IMR-90 (cell line): ENCODE measurements at regions not wholly inside any gene's neighbourhood (a gene's known extent, or its start where the extent isn't known, plus 50 kb on each side); places are given as distances from the start of the nearest gene placed in this dataset.

ENCODE experiments used
- ATAC-seq: fragments of 200-7000 bp; cut with Tn5 transposase; 2 replicates; pipeline ENCODE4 v1.9.1; 2020; ENCODE audit warnings: low read depth, mild to moderate bottlenecking, moderate library complexity
- BruUV-seq: library from RNA; stranded (reverse); fragments of 400-500 nt; replicated peaks from 2 replicates; lab custom pipeline; 2021; lab: Mats Ljungman, UMichigan
- CTCF ChIA-PET: fragments of 300-600 bp; formaldehyde crosslinking; extraction: SDS; loops from one replicate; lab custom pipeline; 2021; ENCODE audit warnings: antibody characterized with exemption; lab: Yijun Ruan, JAX
- POLR2A ChIA-PET: fragments of 300-600 bp; sonication (Branson Sonifier 250); formaldehyde crosslinking; loops from one replicate; lab custom pipeline; 2022; ENCODE audit warnings: antibody characterized with exemption; ENCODE audit not compliant: unreplicated experiment; lab: Charles Lee
- DNase-seq: peaks from one replicate; pipeline ENCODE4 v3.0.0; 2013
- H2AFZ ChIP-seq: replicated peaks from 2 replicates; pipeline ENCODE3; 2013; ENCODE audit warnings: low read length, mild to moderate bottlenecking; ENCODE audit not compliant: poor library complexity
- H2AK5ac ChIP-seq: 2 replicates; pipeline ENCODE4 v1.6.1; 2013; ENCODE audit warnings: low read depth, low read length, inconsistent platforms
- H2AK9ac ChIP-seq: replicated peaks from 2 replicates; pipeline ENCODE3; 2013; ENCODE audit warnings: mild to moderate bottlenecking, low read depth, low read length, moderate library complexity; ENCODE audit not compliant: poor library complexity
- H2BK120ac ChIP-seq: 2 replicates; pipeline ENCODE4 v1.6.1; 2013; ENCODE audit warnings: low read depth, low read length, inconsistent platforms
- H2BK15ac ChIP-seq: 3 replicates; pipeline ENCODE4 v1.6.1; 2013; ENCODE audit warnings: low read depth, low read length, inconsistent platforms
- H2BK20ac ChIP-seq: 2 replicates; pipeline ENCODE4 v1.6.1; 2013; ENCODE audit warnings: low read depth, mild to moderate bottlenecking, inconsistent platforms, low read length, moderate library complexity
- H2BK5ac ChIP-seq: 2 replicates; pipeline ENCODE4 v1.6.1; 2013; ENCODE audit warnings: mild to moderate bottlenecking, low read depth, low read length, inconsistent platforms; ENCODE audit not compliant: poor library complexity, severe bottlenecking
- H3K14ac ChIP-seq: replicated peaks from 2 replicates; pipeline ENCODE4 v1.6.1; 2013; ENCODE audit warnings: low read depth, low read length, inconsistent platforms
- H3K18ac ChIP-seq: 2 replicates; pipeline ENCODE4 v1.6.1; 2013; ENCODE audit warnings: low read depth, low read length, control low read depth
- H3K23ac ChIP-seq: 2 replicates; pipeline ENCODE4 v1.6.1; 2013; ENCODE audit warnings: low read depth, low read length, inconsistent platforms
- H3K27ac ChIP-seq: 2 replicates; pipeline ENCODE4 v1.5.1; 2013; ENCODE audit warnings: mild to moderate bottlenecking, control low read depth, low read length; ENCODE audit not compliant: insufficient read depth
- H3K27me3 ChIP-seq: 2 replicates; pipeline ENCODE4 v1.6.1; 2013; ENCODE audit warnings: low read length; ENCODE audit not compliant: control insufficient read depth, insufficient read depth
- H3K36me3 ChIP-seq: 2 replicates; pipeline ENCODE4 v1.6.1; 2013; ENCODE audit warnings: low read length, mixed read lengths; ENCODE audit not compliant: control insufficient read depth, insufficient read depth
- H3K4ac ChIP-seq: 2 replicates; pipeline ENCODE4 v1.6.1; 2013; ENCODE audit warnings: low read depth, low read length, inconsistent platforms
- H3K4me1 ChIP-seq: 2 replicates; pipeline ENCODE4 v1.6.1; 2013; ENCODE audit warnings: low read length, mixed read lengths; ENCODE audit not compliant: control insufficient read depth, insufficient read depth
- H3K4me2 ChIP-seq: 2 replicates; pipeline ENCODE4 v1.6.1; 2013; ENCODE audit warnings: low read depth, mild to moderate bottlenecking, control low read depth, low read length, moderate library complexity
- H3K4me3 ChIP-seq: 2 replicates; pipeline ENCODE4 v1.5.1; 2013; ENCODE audit warnings: low read depth, mild to moderate bottlenecking, control low read depth, low read length, moderate library complexity; ENCODE audit not compliant: insufficient read depth
- H3K56ac ChIP-seq: 2 replicates; pipeline ENCODE4 v1.6.1; 2013; ENCODE audit warnings: low read length, inconsistent platforms; ENCODE audit not compliant: insufficient read depth; ENCODE audit errors: extremely low read depth
- H3K79me1 ChIP-seq, 2 experiments: 2 replicates each; pipeline ENCODE4 v1.6.1; 2013; ENCODE audit warnings: low read length in 2 of 2, inconsistent platforms in 1 of 2, low read depth in 1 of 2
- H3K9ac ChIP-seq: 2 replicates; pipeline ENCODE4 v1.6.1; 2013; ENCODE audit warnings: low read depth, low read length, control low read depth
- H3K9me1 ChIP-seq: 2 replicates; pipeline ENCODE4 v1.6.1; 2013; ENCODE audit warnings: low read length, inconsistent platforms; ENCODE audit not compliant: insufficient read depth
- H3K9me3 ChIP-seq: 2 replicates; pipeline ENCODE4 v1.6.1; 2013; ENCODE audit warnings: low read length; ENCODE audit not compliant: control insufficient read depth, insufficient read depth
- H4K20me1 ChIP-seq: 2 replicates; pipeline ENCODE4 v1.6.1; 2013; ENCODE audit warnings: low read length, inconsistent platforms; ENCODE audit not compliant: insufficient read depth
- H4K5ac ChIP-seq: 2 replicates; pipeline ENCODE4 v1.6.1; 2013; ENCODE audit warnings: mild to moderate bottlenecking, low read depth, low read length, control low read depth
- H4K8ac ChIP-seq, 2 experiments: 2 replicates each; pipeline ENCODE4 v1.6.1; 2013; ENCODE audit warnings: low read depth in 2 of 2, low read length in 2 of 2, control low read depth in 1 of 2, inconsistent platforms in 1 of 2
- H4K91ac ChIP-seq: 2 replicates; pipeline ENCODE4 v1.6.1; 2013; ENCODE audit warnings: low read depth, low read length, inconsistent platforms; ENCODE audit not compliant: insufficient read depth
- CHD1 ChIP-seq: IDR thresholded peaks from 2 replicates; pipeline ENCODE4 v1.6.1; 2012; ENCODE audit warnings: low read depth, low read length, improper control_type of control experiment
- FOS ChIP-seq: fragments of 150-350 bp; IDR thresholded peaks from 2 replicates; pipeline ENCODE4 v1.6.1; 2016; ENCODE audit warnings: low read depth, low read length
- MAFK ChIP-seq: IDR thresholded peaks from 2 replicates; pipeline ENCODE4 v1.6.1; 2012; ENCODE audit warnings: low read depth, low read length, improper control_type of control experiment
- MAZ ChIP-seq: IDR thresholded peaks from 2 replicates; pipeline ENCODE4 v1.6.1; 2012; ENCODE audit warnings: low read depth, mild to moderate bottlenecking, low read length, improper control_type of control experiment, moderate library complexity, borderline replicate concordance
- NFE2L2 ChIP-seq: fragments of 150-350 bp; IDR thresholded peaks from 2 replicates; pipeline ENCODE4 v1.6.1; 2016; ENCODE audit warnings: low read depth, mild to moderate bottlenecking, low read length
- WGBS, 2 experiments: methylation state at CpG; one replicate each; pipeline versions ENCODE4 v1.1.5 to v1.1.7; 2013; ENCODE audit warnings: missing lambda C conversion rate in 2 of 2; ENCODE audit not compliant: insufficient read length in 1 of 2; ENCODE audit errors: extremely low coverage in 2 of 2; 5-methylcytosine and 5-hydroxymethylcytosine counted together
- dilution Hi-C: fragments of 300-500 bp; cut with HindIII; formaldehyde crosslinking; loops from one replicate; pipeline ENCODE4 v1.14.3; 2018; ENCODE audit warnings: low sequenced_read_pairs; ENCODE audit not compliant: unreplicated experiment
- in situ Hi-C: fragments of 300-500 bp; cut with MboI; formaldehyde crosslinking; loops from 3 replicates; pipeline ENCODE4 v1.14.3; 2019; ENCODE audit warnings: low sequenced_read_pairs, inconsistent platforms, mixed read lengths
- intact Hi-C: fragments of 100-400 bp; cut with micrococcal nuclease; formaldehyde crosslinking; loops from 2 replicates; pipeline ENCODE4 v1.10.0; 2022
- TF ChIP-seq, protein P1 (sequence below): fragments of 150-350 bp; IDR thresholded peaks from 2 replicates; pipeline ENCODE4 v1.6.1; 2017; ENCODE audit warnings: mild to moderate bottlenecking, antibody characterized with exemption, low read length, low read depth

DNA sequence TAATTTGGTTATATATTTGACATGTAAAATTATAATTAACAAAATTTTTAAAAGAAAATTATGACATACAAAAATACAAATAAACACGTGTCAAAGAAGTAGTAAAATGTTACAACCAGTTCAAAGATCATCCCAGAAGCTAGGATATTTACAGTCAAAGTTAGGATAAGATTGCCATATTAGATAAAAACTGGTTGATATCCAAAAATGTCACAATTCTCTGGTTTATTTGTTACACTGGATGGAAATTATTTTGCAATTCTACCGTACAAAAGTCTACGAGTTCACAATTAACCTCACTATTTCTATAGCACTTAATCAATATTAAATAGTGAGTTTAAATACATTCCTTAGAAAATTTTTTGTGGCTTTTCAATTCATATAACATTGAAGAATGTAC, 673.8 kb downstream of the GBE1 start:
- Histone ChIP-seq H3K27me3 (no peaks in the 10 kb centered on the region), H3K4me3 (no peak overlapping the region), H4K91ac (no peak overlapping the region), H2BK20ac (no peak overlapping the region), H2AK5ac (no peak overlapping the region), H3K36me3 (no peaks in the 10 kb centered on the region), H4K5ac (no peak overlapping the region), H3K9ac (no peak overlapping the region), H3K79me1 (no peaks in the 10 kb centered on the region), H3K4me1 (no peaks in the 10 kb centered on the region), H4K8ac (no peak overlapping the region), H2BK15ac (no peak overlapping the region), H2AK9ac (no peak overlapping the region), H4K20me1 (no peaks in the 10 kb centered on the region), H2BK5ac (no peak overlapping the region), H3K18ac (no peak overlapping the region), H2AFZ (no peak overlapping the region), H3K23ac (no peak overlapping the region), H3K9me1 (no peaks in the 10 kb centered on the region), H3K4ac (no peak overlapping the region), H3K9me3 (peaks cover 4% of the 10 kb centered on the region), H3K56ac (no peak overlapping the region), H3K14ac (no peak overlapping the region), H3K4me2 (no peak overlapping the region), H3K27ac (no peak overlapping the region), H2BK120ac (no peak overlapping the region)
- intact Hi-C loops (no loop called here), dilution Hi-C loops (no loop called here), in situ Hi-C loops (no loop called here)
- DNase-seq (no peak), ATAC-seq (no peak)
- BruUV-seq, result no TSS peak
- CTCF ChIA-PET, result no interaction called here
- POLR2A ChIA-PET, result no interaction called here
- TF ChIP-seq, protein P1, sequence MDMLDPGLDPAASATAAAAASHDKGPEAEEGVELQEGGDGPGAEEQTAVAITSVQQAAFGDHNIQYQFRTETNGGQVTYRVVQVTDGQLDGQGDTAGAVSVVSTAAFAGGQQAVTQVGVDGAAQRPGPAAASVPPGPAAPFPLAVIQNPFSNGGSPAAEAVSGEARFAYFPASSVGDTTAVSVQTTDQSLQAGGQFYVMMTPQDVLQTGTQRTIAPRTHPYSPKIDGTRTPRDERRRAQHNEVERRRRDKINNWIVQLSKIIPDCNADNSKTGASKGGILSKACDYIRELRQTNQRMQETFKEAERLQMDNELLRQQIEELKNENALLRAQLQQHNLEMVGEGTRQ, result no peak
- TF ChIP-seq CHD1 (no peak), MAFK (no peak), NFE2L2 (no peak), FOS (no peak), MAZ (no peak)
- WGBS, 2 experiments, result no CpG with 5 or more reads among the region's 3 CpGs
